ENCODE measurements at regions not wholly inside any gene's neighbourhood (a gene's known extent, or its start where the extent isn't known, plus 50 kb on each side); places are given as distances from the start of the nearest gene placed in this dataset.
A peak's percentile ranks its signal among the peaks of the same experiment; 100 is the strongest.

DNA sequence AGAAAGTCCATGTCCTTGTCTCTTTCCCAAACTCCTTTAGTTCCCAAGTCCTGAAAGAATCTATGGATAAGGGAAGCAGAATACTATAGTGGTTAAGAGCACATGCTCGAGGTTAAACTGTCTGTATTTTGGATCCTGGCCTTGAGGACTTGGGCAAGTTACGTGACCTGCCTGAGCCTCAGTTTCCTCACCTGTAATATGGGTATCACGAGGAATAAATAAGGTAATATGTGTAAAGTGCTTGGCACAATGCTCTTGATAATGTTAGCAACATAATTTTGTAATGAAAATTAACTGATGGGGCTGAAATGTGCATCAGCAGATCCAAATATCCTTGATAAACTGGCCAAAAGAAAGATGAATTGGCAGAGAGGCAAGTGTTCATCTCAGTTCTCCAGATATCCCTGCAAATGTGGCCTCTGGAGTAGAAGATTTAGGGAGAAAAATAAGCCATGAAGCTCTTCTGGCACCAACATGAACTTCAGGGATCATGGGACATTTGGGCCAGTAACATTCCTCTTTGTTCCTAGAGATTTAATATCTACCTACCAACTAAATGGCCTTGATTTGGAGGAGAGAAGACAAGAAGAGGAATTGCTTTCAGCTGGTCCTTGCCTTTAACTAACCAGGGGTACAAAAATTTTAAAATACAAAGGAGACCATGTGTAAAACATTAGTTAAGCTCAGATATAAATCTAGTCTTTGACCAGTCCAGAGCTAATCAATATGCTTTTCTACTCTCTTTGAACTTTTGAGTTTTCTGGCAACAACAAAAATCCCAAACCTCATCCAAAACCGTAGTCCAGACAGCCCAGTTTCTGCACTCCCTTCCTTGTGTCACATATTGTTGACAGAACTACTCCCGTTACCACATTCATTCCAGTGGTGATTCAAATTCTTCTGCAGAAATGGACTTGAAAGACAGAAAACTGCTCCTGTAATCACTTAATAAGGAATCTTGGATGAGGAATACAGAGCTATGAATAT lies 52.7 kb upstream of the EML4 start (continued):
- TF ChIP-seq, protein P1, sequence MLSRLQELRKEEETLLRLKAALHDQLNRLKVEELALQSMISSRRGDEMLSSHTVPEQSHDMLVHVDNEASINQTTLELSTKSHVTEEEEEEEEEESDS (CRISPR knock-in tag; IDR thresholded peaks at IDR 0.05; ENCODE audit: borderline replicate concordance): 0 out of 2 replicates have a peak, but pooled peaks have one; percentile 30
- TF ChIP-seq, protein P2, sequence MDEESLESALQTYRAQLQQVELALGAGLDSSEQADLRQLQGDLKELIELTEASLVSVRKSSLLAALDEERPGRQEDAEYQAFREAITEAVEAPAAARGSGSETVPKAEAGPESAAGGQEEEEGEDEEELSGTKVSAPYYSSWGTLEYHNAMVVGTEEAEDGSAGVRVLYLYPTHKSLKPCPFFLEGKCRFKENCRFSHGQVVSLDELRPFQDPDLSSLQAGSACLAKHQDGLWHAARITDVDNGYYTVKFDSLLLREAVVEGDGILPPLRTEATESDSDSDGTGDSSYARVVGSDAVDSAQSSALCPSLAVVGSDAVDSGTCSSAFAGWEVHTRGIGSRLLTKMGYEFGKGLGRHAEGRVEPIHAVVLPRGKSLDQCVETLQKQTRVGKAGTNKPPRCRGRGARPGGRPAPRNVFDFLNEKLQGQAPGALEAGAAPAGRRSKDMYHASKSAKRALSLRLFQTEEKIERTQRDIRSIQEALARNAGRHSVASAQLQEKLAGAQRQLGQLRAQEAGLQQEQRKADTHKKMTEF (CRISPR knock-in tag; IDR thresholded peaks at IDR 0.05): peak; percentile 82
- TF ChIP-seq RBFOX2 (IDR thresholded peaks at IDR 0.05; ENCODE audit: low read depth, low read length): no peak; the same call in none of the 2 replicates
- peak; percentile 84; the same call in 1 of the 2 replicates for TF ChIP-seq ZNF816 (CRISPR knock-in tag; IDR thresholded peaks at IDR 0.05; ENCODE audit: borderline replicate concordance)
- TF ChIP-seq SALL1 (CRISPR knock-in tag; IDR thresholded peaks at IDR 0.05): peak; percentile 75; the same call in 1 of the 2 replicates
- peak; percentile 58; the same call in 1 of the 2 replicates for TF ChIP-seq KDM6A (CRISPR knock-in tag; IDR thresholded peaks at IDR 0.05; ENCODE audit: low read depth)
- TF ChIP-seq THAP11 (CRISPR knock-in tag; IDR thresholded peaks at IDR 0.05): peak; percentile 50
- 0 out of 2 replicates have a peak, but pooled peaks have one; percentile 62 for TF ChIP-seq ZSCAN20 (CRISPR knock-in tag; IDR thresholded peaks at IDR 0.05; ENCODE audit: borderline replicate concordance)
- TF ChIP-seq, protein P3, sequence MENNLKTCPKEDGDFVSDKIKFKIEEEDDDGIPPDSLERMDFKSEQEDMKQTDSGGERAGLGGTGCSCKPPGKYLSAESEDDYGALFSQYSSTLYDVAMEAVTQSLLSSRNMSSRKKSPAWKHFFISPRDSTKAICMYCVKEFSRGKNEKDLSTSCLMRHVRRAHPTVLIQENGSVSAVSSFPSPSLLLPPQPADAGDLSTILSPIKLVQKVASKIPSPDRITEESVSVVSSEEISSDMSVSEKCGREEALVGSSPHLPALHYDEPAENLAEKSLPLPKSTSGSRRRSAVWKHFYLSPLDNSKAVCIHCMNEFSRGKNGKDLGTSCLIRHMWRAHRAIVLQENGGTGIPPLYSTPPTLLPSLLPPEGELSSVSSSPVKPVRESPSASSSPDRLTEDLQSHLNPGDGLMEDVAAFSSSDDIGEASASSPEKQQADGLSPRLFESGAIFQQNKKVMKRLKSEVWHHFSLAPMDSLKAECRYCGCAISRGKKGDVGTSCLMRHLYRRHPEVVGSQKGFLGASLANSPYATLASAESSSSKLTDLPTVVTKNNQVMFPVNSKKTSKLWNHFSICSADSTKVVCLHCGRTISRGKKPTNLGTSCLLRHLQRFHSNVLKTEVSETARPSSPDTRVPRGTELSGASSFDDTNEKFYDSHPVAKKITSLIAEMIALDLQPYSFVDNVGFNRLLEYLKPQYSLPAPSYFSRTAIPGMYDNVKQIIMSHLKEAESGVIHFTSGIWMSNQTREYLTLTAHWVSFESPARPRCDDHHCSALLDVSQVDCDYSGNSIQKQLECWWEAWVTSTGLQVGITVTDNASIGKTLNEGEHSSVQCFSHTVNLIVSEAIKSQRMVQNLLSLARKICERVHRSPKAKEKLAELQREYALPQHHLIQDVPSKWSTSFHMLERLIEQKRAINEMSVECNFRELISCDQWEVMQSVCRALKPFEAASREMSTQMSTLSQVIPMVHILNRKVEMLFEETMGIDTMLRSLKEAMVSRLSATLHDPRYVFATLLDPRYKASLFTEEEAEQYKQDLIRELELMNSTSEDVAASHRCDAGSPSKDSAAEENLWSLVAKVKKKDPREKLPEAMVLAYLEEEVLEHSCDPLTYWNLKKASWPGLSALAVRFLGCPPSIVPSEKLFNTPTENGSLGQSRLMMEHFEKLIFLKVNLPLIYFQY (CRISPR knock-in tag; IDR thresholded peaks at IDR 0.05; ENCODE audit: borderline replicate concordance): 0 out of 2 replicates have a peak, but pooled peaks have one; percentile 0
- TF ChIP-seq, protein P4, sequence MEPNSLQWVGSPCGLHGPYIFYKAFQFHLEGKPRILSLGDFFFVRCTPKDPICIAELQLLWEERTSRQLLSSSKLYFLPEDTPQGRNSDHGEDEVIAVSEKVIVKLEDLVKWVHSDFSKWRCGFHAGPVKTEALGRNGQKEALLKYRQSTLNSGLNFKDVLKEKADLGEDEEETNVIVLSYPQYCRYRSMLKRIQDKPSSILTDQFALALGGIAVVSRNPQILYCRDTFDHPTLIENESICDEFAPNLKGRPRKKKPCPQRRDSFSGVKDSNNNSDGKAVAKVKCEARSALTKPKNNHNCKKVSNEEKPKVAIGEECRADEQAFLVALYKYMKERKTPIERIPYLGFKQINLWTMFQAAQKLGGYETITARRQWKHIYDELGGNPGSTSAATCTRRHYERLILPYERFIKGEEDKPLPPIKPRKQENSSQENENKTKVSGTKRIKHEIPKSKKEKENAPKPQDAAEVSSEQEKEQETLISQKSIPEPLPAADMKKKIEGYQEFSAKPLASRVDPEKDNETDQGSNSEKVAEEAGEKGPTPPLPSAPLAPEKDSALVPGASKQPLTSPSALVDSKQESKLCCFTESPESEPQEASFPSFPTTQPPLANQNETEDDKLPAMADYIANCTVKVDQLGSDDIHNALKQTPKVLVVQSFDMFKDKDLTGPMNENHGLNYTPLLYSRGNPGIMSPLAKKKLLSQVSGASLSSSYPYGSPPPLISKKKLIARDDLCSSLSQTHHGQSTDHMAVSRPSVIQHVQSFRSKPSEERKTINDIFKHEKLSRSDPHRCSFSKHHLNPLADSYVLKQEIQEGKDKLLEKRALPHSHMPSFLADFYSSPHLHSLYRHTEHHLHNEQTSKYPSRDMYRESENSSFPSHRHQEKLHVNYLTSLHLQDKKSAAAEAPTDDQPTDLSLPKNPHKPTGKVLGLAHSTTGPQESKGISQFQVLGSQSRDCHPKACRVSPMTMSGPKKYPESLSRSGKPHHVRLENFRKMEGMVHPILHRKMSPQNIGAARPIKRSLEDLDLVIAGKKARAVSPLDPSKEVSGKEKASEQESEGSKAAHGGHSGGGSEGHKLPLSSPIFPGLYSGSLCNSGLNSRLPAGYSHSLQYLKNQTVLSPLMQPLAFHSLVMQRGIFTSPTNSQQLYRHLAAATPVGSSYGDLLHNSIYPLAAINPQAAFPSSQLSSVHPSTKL (CRISPR knock-in tag; IDR thresholded peaks at IDR 0.05): peak; percentile 97
- peak; percentile 53; the same call in 1 of the 2 replicates for TF ChIP-seq KDM1A (CRISPR knock-in tag; IDR thresholded peaks at IDR 0.05)
- TF ChIP-seq, protein P5, sequence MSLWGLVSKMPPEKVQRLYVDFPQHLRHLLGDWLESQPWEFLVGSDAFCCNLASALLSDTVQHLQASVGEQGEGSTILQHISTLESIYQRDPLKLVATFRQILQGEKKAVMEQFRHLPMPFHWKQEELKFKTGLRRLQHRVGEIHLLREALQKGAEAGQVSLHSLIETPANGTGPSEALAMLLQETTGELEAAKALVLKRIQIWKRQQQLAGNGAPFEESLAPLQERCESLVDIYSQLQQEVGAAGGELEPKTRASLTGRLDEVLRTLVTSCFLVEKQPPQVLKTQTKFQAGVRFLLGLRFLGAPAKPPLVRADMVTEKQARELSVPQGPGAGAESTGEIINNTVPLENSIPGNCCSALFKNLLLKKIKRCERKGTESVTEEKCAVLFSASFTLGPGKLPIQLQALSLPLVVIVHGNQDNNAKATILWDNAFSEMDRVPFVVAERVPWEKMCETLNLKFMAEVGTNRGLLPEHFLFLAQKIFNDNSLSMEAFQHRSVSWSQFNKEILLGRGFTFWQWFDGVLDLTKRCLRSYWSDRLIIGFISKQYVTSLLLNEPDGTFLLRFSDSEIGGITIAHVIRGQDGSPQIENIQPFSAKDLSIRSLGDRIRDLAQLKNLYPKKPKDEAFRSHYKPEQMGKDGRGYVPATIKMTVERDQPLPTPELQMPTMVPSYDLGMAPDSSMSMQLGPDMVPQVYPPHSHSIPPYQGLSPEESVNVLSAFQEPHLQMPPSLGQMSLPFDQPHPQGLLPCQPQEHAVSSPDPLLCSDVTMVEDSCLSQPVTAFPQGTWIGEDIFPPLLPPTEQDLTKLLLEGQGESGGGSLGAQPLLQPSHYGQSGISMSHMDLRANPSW (CRISPR knock-in tag; IDR thresholded peaks at IDR 0.05; ENCODE audit: borderline replicate concordance): peak; percentile 53; the same call in 1 of the 2 replicates
- peak; percentile 88; the same call in 1 of the 2 replicates for TF ChIP-seq ETV5 (CRISPR knock-in tag; IDR thresholded peaks at IDR 0.05; ENCODE audit: borderline replicate concordance)
- TF ChIP-seq ZNF614 (CRISPR knock-in tag; IDR thresholded peaks at IDR 0.05; ENCODE audit: borderline replicate concordance): no peak
- peak; percentile 98 for TF ChIP-seq MED8 (CRISPR knock-in tag; IDR thresholded peaks at IDR 0.05; ENCODE audit: insufficient replicate concordance)

Data from HepG2 (cell line).